ENCODE measurements at regions not wholly inside any gene's neighbourhood (a gene's known extent, or its start where the extent isn't known, plus 50 kb on each side); places are given as distances from the start of the nearest gene placed in this dataset.

DNA sequence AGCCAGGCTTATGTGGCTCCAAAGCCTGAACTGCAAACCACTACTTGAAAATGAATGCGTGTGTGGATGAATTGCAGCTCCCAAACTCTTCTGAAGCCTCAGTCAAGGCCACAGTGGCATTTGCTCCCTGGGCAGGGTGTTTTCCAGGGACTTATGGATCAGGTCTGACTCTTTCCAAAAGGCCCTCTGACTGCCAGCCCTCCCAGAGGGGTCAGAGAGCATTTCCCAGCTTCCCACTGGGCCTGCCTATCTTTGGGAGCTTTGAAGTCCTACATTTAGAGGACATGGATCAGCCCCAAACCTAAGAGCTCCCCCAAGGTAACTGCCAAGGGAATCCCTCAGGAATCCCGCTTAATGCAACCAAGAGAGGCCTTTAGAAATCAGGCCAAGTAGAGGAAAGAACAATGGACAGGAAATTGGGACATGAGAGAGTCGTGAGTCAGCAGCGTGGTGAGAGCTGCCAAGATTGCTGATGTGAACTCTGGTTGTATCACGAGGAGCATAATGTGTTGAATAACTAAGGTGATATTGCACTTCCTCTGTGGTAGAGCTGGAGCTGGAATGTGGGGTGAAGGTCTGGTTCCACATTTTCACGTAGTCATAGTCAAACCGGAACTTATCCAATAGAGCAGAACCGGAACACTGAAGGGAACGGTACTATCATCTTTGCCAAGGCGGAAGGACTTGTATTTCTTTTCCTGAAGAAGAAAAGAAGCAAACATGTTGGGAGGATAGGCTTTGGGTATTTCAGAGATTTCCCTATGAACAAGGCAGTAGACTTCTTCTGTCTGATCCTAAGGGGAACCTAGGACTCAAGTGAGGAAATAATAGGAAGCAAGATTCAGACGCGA lies 99.4 kb upstream of the JUN start (continued):
- TF ChIP-seq RB1 (IDR thresholded peaks at IDR 0.05; ENCODE audit: low read depth), result no peak
- peak; percentile 48; the same call in 1 of the 2 replicates for TF ChIP-seq ZFX (CRISPR knock-in tag; IDR thresholded peaks at IDR 0.05)
- no peak for TF ChIP-seq ZNF124 (CRISPR knock-in tag; IDR thresholded peaks at IDR 0.05)
- no peak for TF ChIP-seq PRPF4 (IDR thresholded peaks at IDR 0.05; ENCODE audit: insufficient read depth, low read depth, low read length, poor library complexity, severe bottlenecking)
- TF ChIP-seq, protein P1, sequence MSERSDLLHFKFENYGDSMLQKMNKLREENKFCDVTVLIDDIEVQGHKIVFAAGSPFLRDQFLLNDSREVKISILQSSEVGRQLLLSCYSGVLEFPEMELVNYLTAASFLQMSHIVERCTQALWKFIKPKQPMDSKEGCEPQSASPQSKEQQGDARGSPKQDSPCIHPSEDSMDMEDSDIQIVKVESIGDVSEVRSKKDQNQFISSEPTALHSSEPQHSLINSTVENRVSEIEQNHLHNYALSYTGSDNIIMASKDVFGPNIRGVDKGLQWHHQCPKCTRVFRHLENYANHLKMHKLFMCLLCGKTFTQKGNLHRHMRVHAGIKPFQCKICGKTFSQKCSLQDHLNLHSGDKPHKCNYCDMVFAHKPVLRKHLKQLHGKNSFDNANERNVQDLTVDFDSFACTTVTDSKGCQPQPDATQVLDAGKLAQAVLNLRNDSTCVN (CRISPR knock-in tag; IDR thresholded peaks at IDR 0.05), result peak; percentile 13; the same call in 1 of the 2 replicates
- peak; percentile 71 for TF ChIP-seq HDAC2 (IDR thresholded peaks at IDR 0.05)
- 0 out of 2 replicates have a peak, but pooled peaks have one; percentile 9 for TF ChIP-seq MTA1 (IDR thresholded peaks at IDR 0.05; ENCODE audit: borderline replicate concordance)
- no peak for TF ChIP-seq NR4A1 (CRISPR knock-in tag; IDR thresholded peaks at IDR 0.05)
- TF ChIP-seq NR4A1 (tag; IDR thresholded peaks at IDR 0.05), result peak; percentile 90
- peak; percentile 90 for TF ChIP-seq ZNF589 (CRISPR knock-in tag; IDR thresholded peaks at IDR 0.05; ENCODE audit: low read depth)
- peak; percentile 69; the same call in 1 of the 2 replicates for TF ChIP-seq DNMT1 (IDR thresholded peaks at IDR 0.05)
- no peak for TF ChIP-seq ZZZ3 (IDR thresholded peaks at IDR 0.05)
- no peak; the same call in 1 of the 2 replicates for TF ChIP-seq ELF4 (CRISPR knock-in tag; IDR thresholded peaks at IDR 0.05)
- TF ChIP-seq, protein P2, sequence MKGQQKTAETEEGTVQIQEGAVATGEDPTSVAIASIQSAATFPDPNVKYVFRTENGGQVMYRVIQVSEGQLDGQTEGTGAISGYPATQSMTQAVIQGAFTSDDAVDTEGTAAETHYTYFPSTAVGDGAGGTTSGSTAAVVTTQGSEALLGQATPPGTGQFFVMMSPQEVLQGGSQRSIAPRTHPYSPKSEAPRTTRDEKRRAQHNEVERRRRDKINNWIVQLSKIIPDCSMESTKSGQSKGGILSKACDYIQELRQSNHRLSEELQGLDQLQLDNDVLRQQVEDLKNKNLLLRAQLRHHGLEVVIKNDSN (CRISPR knock-in tag; IDR thresholded peaks at IDR 0.05), result peak; percentile 69
- peak; percentile 96 for TF ChIP-seq ZNF316 (IDR thresholded peaks at IDR 0.05)
- TF ChIP-seq CEBPG (CRISPR knock-in tag; IDR thresholded peaks at IDR 0.05), result peak; percentile 75
- TF ChIP-seq CEBPG (tag; conservative IDR thresholded peaks at IDR 0.05 in 1 of 2, IDR thresholded peaks at IDR 0.05 in 1 of 2), result peak; percentile 47 to 74
- no peak for TF ChIP-seq ZNF23 (CRISPR knock-in tag; IDR thresholded peaks at IDR 0.05)
- peak; percentile 91 to 95 for TF ChIP-seq KDM1A (IDR thresholded peaks at IDR 0.05)
- TF ChIP-seq, protein P3, sequence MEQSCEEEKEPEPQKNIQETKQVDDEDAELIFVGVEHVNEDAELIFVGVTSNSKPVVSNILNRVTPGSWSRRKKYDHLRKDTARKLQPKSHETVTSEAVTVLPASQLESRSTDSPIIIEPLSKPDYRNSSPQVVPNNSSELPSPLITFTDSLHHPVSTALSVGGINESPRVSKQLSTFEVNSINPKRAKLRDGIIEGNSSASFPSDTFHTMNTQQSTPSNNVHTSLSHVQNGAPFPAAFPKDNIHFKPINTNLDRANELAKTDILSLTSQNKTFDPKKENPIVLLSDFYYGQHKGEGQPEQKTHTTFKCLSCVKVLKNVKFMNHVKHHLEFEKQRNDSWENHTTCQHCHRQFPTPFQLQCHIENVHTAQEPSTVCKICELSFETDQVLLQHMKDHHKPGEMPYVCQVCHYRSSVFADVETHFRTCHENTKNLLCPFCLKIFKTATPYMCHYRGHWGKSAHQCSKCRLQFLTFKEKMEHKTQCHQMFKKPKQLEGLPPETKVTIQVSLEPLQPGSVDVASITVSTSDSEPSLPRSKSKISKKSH (CRISPR knock-in tag; IDR thresholded peaks at IDR 0.05), result no peak
- TF ChIP-seq ATF1 (CRISPR knock-in tag; IDR thresholded peaks at IDR 0.05), result no peak
- peak; percentile 59; the same call in 1 of the 2 replicates for TF ChIP-seq ATF1 (tag; IDR thresholded peaks at IDR 0.05)
- peak; percentile 86 for TF ChIP-seq EP300 (IDR thresholded peaks at IDR 0.05; ENCODE audit: low read length)
